ENCODE measurements at regions not wholly inside any gene's neighbourhood (a gene's known extent, or its start where the extent isn't known, plus 50 kb on each side); places are given as distances from the start of the nearest gene placed in this dataset.

DNA sequence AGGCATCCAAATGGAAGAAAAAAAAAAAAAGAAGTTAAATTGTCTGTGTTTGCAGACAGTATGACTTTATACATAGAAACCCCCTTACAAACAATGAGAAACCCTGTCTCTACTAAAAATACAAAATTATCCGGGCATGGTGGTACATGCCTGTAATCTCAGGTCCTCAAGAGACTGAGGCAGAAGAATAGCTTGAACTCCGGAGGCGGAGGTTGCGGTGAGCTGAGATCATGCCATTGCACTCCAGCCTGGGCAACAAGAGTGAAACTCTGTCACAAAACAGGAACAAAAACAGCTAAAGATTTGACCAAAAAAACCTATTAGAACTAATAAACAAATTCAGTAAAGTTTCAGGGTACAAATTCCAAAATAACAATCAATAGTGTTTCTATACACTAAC lies 385.8 kb upstream of the GRM3 start:
- ChIA-PET POLR2A (no interaction called here), CTCF (interaction anchor here (0.6 to 0.7 kb wide), 2 partner anchors 64 to 1130 kb away, joined by 3 to 4 read pairs; no protein-coding TSS in a partner anchor)
- no peak for TF ChIP-seq ZC3H11A (IDR thresholded peaks at IDR 0.05)
- no peak for TF ChIP-seq MAFK (IDR thresholded peaks at IDR 0.05; ENCODE audit: partially characterized antibody)
- TF ChIP-seq FOSB (CRISPR knock-in tag; IDR thresholded peaks at IDR 0.05) = no peak
- TF ChIP-seq BHLHE40 (IDR thresholded peaks at IDR 0.05; ENCODE audit: low read depth, low read length) = no peak
- no peak for TF ChIP-seq HDAC2 (IDR thresholded peaks at IDR 0.05)
- no peak for TF ChIP-seq RARB (CRISPR knock-in tag; IDR thresholded peaks at IDR 0.05)
- no peak for TF ChIP-seq CHD4 (IDR thresholded peaks at IDR 0.05; ENCODE audit: borderline replicate concordance)
- TF ChIP-seq POLR2AphosphoS2 (conservative IDR thresholded peaks at IDR 0.05; ENCODE audit: low read length) = no peak
- TF ChIP-seq PHF8 (IDR thresholded peaks at IDR 0.05; ENCODE audit: borderline replicate concordance, low read depth) = no peak
- TF ChIP-seq, protein P1, sequence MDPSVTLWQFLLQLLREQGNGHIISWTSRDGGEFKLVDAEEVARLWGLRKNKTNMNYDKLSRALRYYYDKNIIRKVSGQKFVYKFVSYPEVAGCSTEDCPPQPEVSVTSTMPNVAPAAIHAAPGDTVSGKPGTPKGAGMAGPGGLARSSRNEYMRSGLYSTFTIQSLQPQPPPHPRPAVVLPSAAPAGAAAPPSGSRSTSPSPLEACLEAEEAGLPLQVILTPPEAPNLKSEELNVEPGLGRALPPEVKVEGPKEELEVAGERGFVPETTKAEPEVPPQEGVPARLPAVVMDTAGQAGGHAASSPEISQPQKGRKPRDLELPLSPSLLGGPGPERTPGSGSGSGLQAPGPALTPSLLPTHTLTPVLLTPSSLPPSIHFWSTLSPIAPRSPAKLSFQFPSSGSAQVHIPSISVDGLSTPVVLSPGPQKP (IDR thresholded peaks at IDR 0.05; ENCODE audit: low read depth, low read length) = no peak
- TF ChIP-seq ZNF302 (CRISPR knock-in tag; IDR thresholded peaks at IDR 0.05) = no peak
- TF ChIP-seq EP300 (IDR thresholded peaks at IDR 0.05) = no peak
- TF ChIP-seq MAZ (IDR thresholded peaks at IDR 0.05; ENCODE audit: borderline replicate concordance, low read depth, low read length) = no peak
- TF ChIP-seq, protein P2, sequence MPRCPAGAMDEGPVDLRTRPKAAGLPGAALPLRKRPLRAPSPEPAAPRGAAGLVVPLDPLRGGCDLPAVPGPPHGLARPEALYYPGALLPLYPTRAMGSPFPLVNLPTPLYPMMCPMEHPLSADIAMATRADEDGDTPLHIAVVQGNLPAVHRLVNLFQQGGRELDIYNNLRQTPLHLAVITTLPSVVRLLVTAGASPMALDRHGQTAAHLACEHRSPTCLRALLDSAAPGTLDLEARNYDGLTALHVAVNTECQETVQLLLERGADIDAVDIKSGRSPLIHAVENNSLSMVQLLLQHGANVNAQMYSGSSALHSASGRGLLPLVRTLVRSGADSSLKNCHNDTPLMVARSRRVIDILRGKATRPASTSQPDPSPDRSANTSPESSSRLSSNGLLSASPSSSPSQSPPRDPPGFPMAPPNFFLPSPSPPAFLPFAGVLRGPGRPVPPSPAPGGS (IDR thresholded peaks at IDR 0.05) = no peak
- TF ChIP-seq, protein P3, sequence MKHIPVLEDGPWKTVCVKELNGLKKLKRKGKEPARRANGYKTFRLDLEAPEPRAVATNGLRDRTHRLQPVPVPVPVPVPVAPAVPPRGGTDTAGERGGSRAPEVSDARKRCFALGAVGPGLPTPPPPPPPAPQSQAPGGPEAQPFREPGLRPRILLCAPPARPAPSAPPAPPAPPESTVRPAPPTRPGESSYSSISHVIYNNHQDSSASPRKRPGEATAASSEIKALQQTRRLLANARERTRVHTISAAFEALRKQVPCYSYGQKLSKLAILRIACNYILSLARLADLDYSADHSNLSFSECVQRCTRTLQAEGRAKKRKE (CRISPR knock-in tag; IDR thresholded peaks at IDR 0.05; ENCODE audit: low read depth) = no peak
- TF ChIP-seq CHD2 (IDR thresholded peaks at IDR 0.05; ENCODE audit: low read length, partially characterized antibody) = no peak
- TF ChIP-seq JUN (IDR thresholded peaks at IDR 0.05) = no peak

DNA sequence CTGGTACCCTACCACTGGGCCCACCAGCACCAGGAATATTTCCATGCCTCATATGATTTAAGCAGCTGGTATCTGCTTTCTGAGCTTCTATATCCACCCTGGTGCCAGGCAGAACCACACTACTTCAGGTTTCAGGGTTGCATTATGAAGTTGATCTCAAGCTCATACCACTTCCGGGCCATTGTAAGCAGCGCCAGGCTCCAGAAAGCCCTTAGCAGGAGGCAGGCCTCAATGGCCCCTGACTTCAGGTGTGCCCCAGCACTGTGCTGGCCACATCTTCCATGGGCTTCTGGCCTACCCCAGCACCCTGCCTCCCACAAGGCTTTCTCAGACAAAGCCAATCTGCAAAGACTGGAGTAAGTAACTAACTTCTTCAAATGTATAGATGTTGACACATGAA lies 391.3 kb upstream of the GRM3 start:
- no peak overlapping the region for H3K4me2 ChIP-seq
- no peak for ATAC-seq
- 10% methylated on average over 2 of the region's 2 CpGs for WGBS (ENCODE audit: missing lambda C conversion rate)
- CTCF ChIA-PET = no interaction called here
- POLR2A ChIA-PET = no interaction called here
- H3K9me3 ChIP-seq = no peaks in the 10 kb centered on the region; the same call in 2 of the 3 replicates
- no peak overlapping the region for H3K4me3 ChIP-seq
- H3K4me1 ChIP-seq = no peaks in the 10 kb centered on the region
- H3K27ac ChIP-seq = no peak overlapping the region
- DNase-seq (ENCODE audit: low read depth in 1 of 2, low spot score in 1 of 2) = no peak
- TF ChIP-seq, protein P4, sequence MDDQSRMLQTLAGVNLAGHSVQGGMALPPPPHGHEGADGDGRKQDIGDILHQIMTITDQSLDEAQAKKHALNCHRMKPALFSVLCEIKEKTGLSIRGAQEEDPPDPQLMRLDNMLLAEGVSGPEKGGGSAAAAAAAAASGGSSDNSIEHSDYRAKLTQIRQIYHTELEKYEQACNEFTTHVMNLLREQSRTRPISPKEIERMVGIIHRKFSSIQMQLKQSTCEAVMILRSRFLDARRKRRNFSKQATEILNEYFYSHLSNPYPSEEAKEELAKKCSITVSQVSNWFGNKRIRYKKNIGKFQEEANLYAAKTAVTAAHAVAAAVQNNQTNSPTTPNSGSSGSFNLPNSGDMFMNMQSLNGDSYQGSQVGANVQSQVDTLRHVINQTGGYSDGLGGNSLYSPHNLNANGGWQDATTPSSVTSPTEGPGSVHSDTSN (IDR thresholded peaks at IDR 0.05) = no peak
- no peak for TF ChIP-seq ESRRA (IDR thresholded peaks at IDR 0.05; ENCODE audit: borderline replicate concordance, low read length)
- TF ChIP-seq HOXA7 (CRISPR knock-in tag; IDR thresholded peaks at IDR 0.05) = no peak
- TF ChIP-seq, protein P5, sequence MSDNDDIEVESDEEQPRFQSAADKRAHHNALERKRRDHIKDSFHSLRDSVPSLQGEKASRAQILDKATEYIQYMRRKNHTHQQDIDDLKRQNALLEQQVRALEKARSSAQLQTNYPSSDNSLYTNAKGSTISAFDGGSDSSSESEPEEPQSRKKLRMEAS (IDR thresholded peaks at IDR 0.05) = no peak
- TF ChIP-seq CBX2 (IDR thresholded peaks at IDR 0.05; ENCODE audit: borderline replicate concordance, low read depth) = no peak
- no peak for TF ChIP-seq POLR2AphosphoS2 (conservative IDR thresholded peaks at IDR 0.05; ENCODE audit: low read length)
- TF ChIP-seq RARB (CRISPR knock-in tag; IDR thresholded peaks at IDR 0.05) = no peak
- TF ChIP-seq, protein P2 (IDR thresholded peaks at IDR 0.05) = no peak
- no peak for TF ChIP-seq TFCP2L1 (CRISPR knock-in tag; IDR thresholded peaks at IDR 0.05)
- no peak for TF ChIP-seq MYC (IDR thresholded peaks at IDR 0.05; ENCODE audit: borderline replicate concordance, low read length)
- FAIRE-seq = no peak

More for the DNA sequence above, 385.8 kb upstream of the GRM3 start:
- no peak overlapping the region for H3K4me2 ChIP-seq
- no peak for DNase-seq (ENCODE audit: low read depth in 1 of 2, low spot score in 1 of 2)
- H3K4me1 ChIP-seq = no peaks in the 10 kb centered on the region
- H3K4me3 ChIP-seq = no peak overlapping the region
- FAIRE-seq = no peak
- H3K27ac ChIP-seq = no peak overlapping the region
- ATAC-seq = no peak
- no peaks in the 10 kb centered on the region for H3K9me3 ChIP-seq
- 43% methylated on average over 4 of the region's 4 CpGs for WGBS (ENCODE audit: missing lambda C conversion rate)

Measured in A549 (cell line).